Endothelial cell of umbilical vein (primary cell): ENCODE measurements at regions not wholly inside any gene's neighbourhood (a gene's known extent, or its start where the extent isn't known, plus 50 kb on each side); places are given as distances from the start of the nearest gene placed in this dataset.

Experiments
- FOS ChIP-seq: IDR thresholded peaks from 2 replicates; pipeline ENCODE4 v1.6.1; 2011; ENCODE audit warnings: mild to moderate bottlenecking, low read length, moderate library complexity, borderline replicate concordance; ENCODE audit not compliant: insufficient read depth
- GATA2 ChIP-seq: IDR thresholded peaks from 2 replicates; pipeline ENCODE4 v1.7.0; 2011; ENCODE audit warnings: low read depth, mild to moderate bottlenecking, moderate library complexity, mixed read lengths, low read length; ENCODE audit not compliant: insufficient read length, insufficient read depth
- MAX ChIP-seq: IDR thresholded peaks from 2 replicates; pipeline ENCODE4 v1.6.1; 2011; ENCODE audit not compliant: insufficient read depth, insufficient read length
- MYC ChIP-seq: IDR thresholded peaks from one replicate; pipeline ENCODE4 v1.6.1; 2011; ENCODE audit warnings: mild to moderate bottlenecking, low read depth, low read length
- POLR2A ChIP-seq: IDR thresholded peaks from 2 replicates; pipeline ENCODE4 v1.6.1; 2012; ENCODE audit warnings: low read depth, mild to moderate bottlenecking, control low read depth, low read length
- POLR2AphosphoS5 ChIP-seq: IDR thresholded peaks from 2 replicates; pipeline ENCODE4 v1.6.1; 2012; ENCODE audit warnings: low read depth, mild to moderate bottlenecking, control low read depth, low read length, moderate library complexity; ENCODE audit not compliant: insufficient read depth
- TF ChIP-seq, protein P1 (sequence below), 2 donors: IDR thresholded peaks; 1 replicate in 1 of 2; 2 replicates in 1 of 2; pipeline ENCODE4 v1.5.1; 2011; ENCODE audit warnings: low read length in 2 of 2, mild to moderate bottlenecking in 2 of 2, moderate library complexity in 2 of 2, control low read depth in 1 of 2, inconsistent platforms in 1 of 2, low read depth in 1 of 2; ENCODE audit not compliant: insufficient read depth in 1 of 2; ENCODE audit errors: extremely low read depth in 1 of 2

GRCh38 chr1:68890736-68891135, 393.9 kb upstream of the DEPDC1 start:
- TF ChIP-seq, protein P1, sequence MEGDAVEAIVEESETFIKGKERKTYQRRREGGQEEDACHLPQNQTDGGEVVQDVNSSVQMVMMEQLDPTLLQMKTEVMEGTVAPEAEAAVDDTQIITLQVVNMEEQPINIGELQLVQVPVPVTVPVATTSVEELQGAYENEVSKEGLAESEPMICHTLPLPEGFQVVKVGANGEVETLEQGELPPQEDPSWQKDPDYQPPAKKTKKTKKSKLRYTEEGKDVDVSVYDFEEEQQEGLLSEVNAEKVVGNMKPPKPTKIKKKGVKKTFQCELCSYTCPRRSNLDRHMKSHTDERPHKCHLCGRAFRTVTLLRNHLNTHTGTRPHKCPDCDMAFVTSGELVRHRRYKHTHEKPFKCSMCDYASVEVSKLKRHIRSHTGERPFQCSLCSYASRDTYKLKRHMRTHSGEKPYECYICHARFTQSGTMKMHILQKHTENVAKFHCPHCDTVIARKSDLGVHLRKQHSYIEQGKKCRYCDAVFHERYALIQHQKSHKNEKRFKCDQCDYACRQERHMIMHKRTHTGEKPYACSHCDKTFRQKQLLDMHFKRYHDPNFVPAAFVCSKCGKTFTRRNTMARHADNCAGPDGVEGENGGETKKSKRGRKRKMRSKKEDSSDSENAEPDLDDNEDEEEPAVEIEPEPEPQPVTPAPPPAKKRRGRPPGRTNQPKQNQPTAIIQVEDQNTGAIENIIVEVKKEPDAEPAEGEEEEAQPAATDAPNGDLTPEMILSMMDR (IDR thresholded peaks at IDR 0.05; ENCODE audit: extremely low read depth in 1 of 2, insufficient read depth in 1 of 2, low read depth in 1 of 2, low read length in 2 of 2): no peak
- TF ChIP-seq FOS (no peak), POLR2A (no peak), MYC (no peak), GATA2 (no peak), POLR2AphosphoS5 (no peak), MAX (no peak)
